ENCODE measurements at regions not wholly inside any gene's neighbourhood (a gene's known extent, or its start where the extent isn't known, plus 50 kb on each side); places are given as distances from the start of the nearest gene placed in this dataset.

GRCh38 chr5:54678737-54679136, 161.2 kb downstream of the SNX18 start:
- TF ChIP-seq CTCF (IDR thresholded peaks at IDR 0.05) = no peak
- no peak for TF ChIP-seq POLR2A (IDR thresholded peaks at IDR 0.05)
